ENCODE measurements at regions not wholly inside any gene's neighbourhood (a gene's known extent, or its start where the extent isn't known, plus 50 kb on each side); places are given as distances from the start of the nearest gene placed in this dataset.

DNA sequence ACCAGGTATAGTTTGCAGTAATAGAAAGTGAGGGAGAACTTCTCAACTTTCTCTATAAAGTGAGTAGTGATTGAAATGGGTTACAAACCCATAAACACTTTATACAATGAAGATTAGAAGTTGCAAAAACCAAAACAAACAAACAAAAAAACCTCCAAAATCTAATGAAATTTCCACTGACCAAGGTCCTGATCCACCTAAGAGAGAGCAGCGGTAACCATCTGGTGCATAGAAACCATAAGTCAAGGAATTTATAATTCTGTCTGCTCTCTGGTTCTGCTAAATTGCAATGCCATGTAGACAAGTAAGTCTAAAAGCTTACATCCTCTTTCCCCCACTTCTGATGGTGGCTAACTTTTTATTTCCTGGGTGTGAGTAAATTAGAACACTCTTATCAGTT, 463.4 kb downstream of the EFNB2 start:
- no peak overlapping the region for H2BK120ac ChIP-seq (replicated peaks; ENCODE audit: low read depth, low read length)
- no peak for FAIRE-seq
- 96% methylated on average over 1 of the region's 1 CpG; no CpG with 5 or more reads in 1 of the 2 experiments for WGBS, 2 experiments (ENCODE audit: extremely low coverage in 1 of 2, insufficient coverage in 1 of 2, insufficient read length in 1 of 2, insufficient replicate concordance in 2 of 2, low coverage in 1 of 2, low lambda C conversion rate in 2 of 2, missing lambda C conversion rate in 1 of 2)

More for the DNA sequence above, 463.4 kb downstream of the EFNB2 start:
- TF ChIP-seq, protein P1, sequence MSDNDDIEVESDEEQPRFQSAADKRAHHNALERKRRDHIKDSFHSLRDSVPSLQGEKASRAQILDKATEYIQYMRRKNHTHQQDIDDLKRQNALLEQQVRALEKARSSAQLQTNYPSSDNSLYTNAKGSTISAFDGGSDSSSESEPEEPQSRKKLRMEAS (IDR thresholded peaks at IDR 0.05), result no peak
- Histone ChIP-seq H3K36me3 (ENCODE audit: control insufficient read depth in 2 of 4, insufficient read depth in 4 of 4, low read length in 3 of 4) (no peaks in the 10 kb centered on the region), H4K5ac (ENCODE audit: insufficient read length, low read depth, low read length) (no peak overlapping the region), H2AK5ac (ENCODE audit: low read depth, low read length) (no peak overlapping the region), H2BK15ac (ENCODE audit: low read length) (no peak overlapping the region), H4K8ac (ENCODE audit: extremely low read depth, insufficient read depth, low read length) (no peak overlapping the region), H4K91ac (replicated peaks; ENCODE audit: insufficient read length, low read length) (no peak overlapping the region), H3K23me2 (ENCODE audit: low read depth, low read length) (0 out of 2 replicates have a peak, but pooled peaks cover 2% of the 10 kb centered on the region), H2AFZ (ENCODE audit: low read length) (no peak overlapping the region), H3K4me1 (replicated peaks in 1 of 4; ENCODE audit: control insufficient read depth in 3 of 4, insufficient read depth in 4 of 4, low read length in 3 of 4) (peaks cover 0 to 3% (median 0%) of the 10 kb centered on the region in 4 experiments; a peak in 1 of 7 replicates), H3K79me2 (ENCODE audit: control insufficient read depth in 1 of 2, insufficient read depth in 2 of 2, low read length in 2 of 2) (no peaks in the 10 kb centered on the region), H3K56ac (replicated peaks; ENCODE audit: insufficient read length, low read depth, low read length) (no peak overlapping the region), H2BK20ac (ENCODE audit: low read length) (no peak overlapping the region), H3K27me3 (replicated peaks in 1 of 4; ENCODE audit: control insufficient read depth in 3 of 4, extremely low read depth in 1 of 4, insufficient read depth in 3 of 4, low read length in 3 of 4) (peaks cover 0 to 1% (median 0%) of the 10 kb centered on the region in 4 experiments; a peak in 2 of 7 replicates), H3K4ac (replicated peaks; ENCODE audit: insufficient read length, low read depth, low read length) (no peak overlapping the region), H3K18ac (ENCODE audit: extremely low read depth, low read length) (no peak overlapping the region), H3K79me1 (ENCODE audit: low read depth, low read length) (no peaks in the 10 kb centered on the region), H3K23ac (ENCODE audit: insufficient read length) (no peak overlapping the region), H2BK5ac (ENCODE audit: low read depth, low read length) (no peak overlapping the region), H2BK12ac (ENCODE audit: low read depth, low read length) (no peak overlapping the region), H3K4me2 (ENCODE audit: insufficient read depth in 1 of 2, low read depth in 2 of 2, low read length in 2 of 2) (no peak overlapping the region), H4K20me1 (replicated peaks in 1 of 2; ENCODE audit: control insufficient read depth in 1 of 2, insufficient read depth in 2 of 2, low read length in 2 of 2) (no peaks in the 10 kb centered on the region), H3K9ac (replicated peaks in 1 of 4; ENCODE audit: extremely low read depth in 1 of 4, low read depth in 3 of 4, low read length in 3 of 4) (no peak overlapping the region), H3K27ac (ENCODE audit: low read depth, low read length) (no peak overlapping the region), H3K14ac (ENCODE audit: insufficient read length) (no peak overlapping the region), H3K9me3 (ENCODE audit: insufficient read depth in 2 of 2, low read depth in 1 of 2, low read length in 1 of 2) (no peaks in the 10 kb centered on the region), H3K4me3 (ENCODE audit: extremely low read depth in 1 of 4, insufficient read depth in 2 of 4, low read depth in 3 of 4, low read length in 4 of 4) (no peak overlapping the region)
- no peak for DNase-seq (ENCODE audit: low read depth in 1 of 2, low spot score in 2 of 2)
- ChIA-PET CTCF (ENCODE audit: partially characterized antibody) (interaction anchor here (0.6 to 1.0 kb wide), 2 partner anchors 10 to 16 kb away, joined by 3 read pairs; no protein-coding TSS in a partner anchor), POLR2A (ENCODE audit: partially characterized antibody) (no interaction called here)
